Femur (tissue), 1 donor: ENCODE measurements at regions not wholly inside any gene's neighbourhood (a gene's known extent, or its start where the extent isn't known, plus 50 kb on each side); places are given as distances from the start of the nearest gene placed in this dataset.
"Not testable (repeated sequence)": the region's sequence is repeated elsewhere in the genome, so short reads cannot be mapped to it uniquely, and the experiment has no call there.

Experiments used
- DNase-seq: peaks from one replicate; pipeline ENCODE4 v3.0.0-alpha.2; 2017

DNA sequence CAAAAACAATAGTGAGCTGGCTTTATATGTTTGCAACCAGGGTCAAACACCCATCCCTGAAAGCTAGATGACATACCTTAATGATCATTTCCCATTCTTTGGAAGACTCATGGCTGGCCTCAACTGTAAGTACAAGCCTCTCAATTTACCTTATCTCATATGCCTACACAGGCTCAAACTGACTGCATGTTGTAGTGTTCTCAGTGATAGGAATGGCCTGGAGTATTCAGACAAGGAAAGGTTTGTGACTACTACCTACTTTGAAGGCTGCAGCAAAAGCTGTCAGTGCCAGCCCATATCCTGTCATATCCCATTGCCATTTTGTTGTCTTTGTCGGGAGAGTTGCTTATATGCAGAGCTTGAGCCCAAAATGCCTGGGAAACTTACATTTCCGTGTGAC, 205.2 kb upstream of the MOCS1 start:
- DNase-seq: no peak

DNA sequence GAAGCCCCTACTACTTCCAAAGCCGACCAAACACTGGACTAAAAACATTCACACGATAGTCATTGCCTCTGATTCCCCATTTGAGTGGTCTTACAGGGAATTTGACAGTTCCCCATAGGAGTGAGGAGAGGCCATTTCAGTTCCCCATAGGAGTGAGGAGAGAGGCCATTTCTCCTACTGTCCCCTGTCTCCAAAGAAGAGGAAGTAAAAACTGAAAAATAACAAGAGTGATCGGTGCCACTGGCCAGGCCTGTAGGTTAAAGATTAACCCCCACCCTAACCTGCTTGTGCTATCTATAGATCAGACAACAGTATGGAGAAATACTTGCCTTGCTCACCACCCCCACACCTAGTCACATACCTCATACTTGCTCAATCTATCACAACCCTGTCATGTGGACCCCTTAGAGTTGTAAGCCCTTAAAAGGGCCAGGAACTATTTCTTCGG, 204.0 kb upstream of the MOCS1 start:
- no peak for DNase-seq

GRCh38 chr6:40135491-40136072, 201.3 kb upstream of the MOCS1 start:
- DNase-seq: no peak

- not testable (repeated sequence) for DNase-seq
Measured at GRCh38 chr6:40133981-40134380, 199.7 kb upstream of the MOCS1 start.

- DNase-seq: no peak
Measured at GRCh38 chr6:40131675-40132074, 197.4 kb upstream of the MOCS1 start.

- no peak for DNase-seq
Measured at GRCh38 chr6:40128127-40128526, 193.9 kb upstream of the MOCS1 start.

- no peak for DNase-seq
Measured at GRCh38 chr6:40125680-40126394, 191.6 kb upstream of the MOCS1 start.

DNA sequence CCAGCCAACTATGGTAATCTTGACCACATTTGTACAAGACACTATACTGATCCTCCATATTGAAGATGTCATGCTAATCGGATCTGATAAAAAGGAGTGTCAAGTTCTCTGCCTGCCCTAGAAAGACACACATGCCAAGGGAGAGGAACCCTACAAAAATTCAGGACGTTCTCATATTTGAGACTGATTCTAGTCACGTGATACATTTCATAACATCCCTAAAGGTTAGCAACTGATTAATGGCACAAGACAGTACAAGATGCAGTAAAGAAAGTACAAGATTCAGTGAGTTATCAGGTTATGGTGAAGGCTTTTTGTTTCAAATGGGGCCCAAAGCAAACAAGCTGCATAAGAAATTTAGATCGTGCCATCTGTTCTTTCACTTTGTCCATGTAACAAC, 190.7 kb upstream of the MOCS1 start:
- no peak for DNase-seq

GRCh38 chr6:40116832-40117231, 182.6 kb upstream of the MOCS1 start:
- no peak for DNase-seq

DNA sequence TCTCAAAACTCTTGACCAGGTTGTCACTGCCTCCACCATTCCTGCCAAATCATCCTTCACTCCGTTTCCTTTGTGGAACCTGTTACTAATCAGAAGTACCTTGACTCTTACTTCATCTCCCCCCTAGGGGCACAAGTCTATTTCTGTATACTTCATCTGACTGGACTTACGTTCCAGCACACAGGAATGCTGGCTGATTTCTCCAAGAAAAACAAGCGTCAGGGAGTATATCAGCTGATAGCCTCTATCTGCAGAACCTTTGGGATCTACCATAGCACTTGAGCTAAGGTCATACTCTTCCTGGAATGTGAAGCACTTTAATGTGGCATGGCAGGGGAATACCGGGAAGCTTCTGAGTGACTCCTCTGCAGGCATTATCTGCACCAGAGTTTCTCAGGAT, 178.1 kb upstream of the MOCS1 start:
- DNase-seq: no peak

GRCh38 chr6:40108736-40109135, 174.5 kb upstream of the MOCS1 start:
- DNase-seq: no peak

DNA sequence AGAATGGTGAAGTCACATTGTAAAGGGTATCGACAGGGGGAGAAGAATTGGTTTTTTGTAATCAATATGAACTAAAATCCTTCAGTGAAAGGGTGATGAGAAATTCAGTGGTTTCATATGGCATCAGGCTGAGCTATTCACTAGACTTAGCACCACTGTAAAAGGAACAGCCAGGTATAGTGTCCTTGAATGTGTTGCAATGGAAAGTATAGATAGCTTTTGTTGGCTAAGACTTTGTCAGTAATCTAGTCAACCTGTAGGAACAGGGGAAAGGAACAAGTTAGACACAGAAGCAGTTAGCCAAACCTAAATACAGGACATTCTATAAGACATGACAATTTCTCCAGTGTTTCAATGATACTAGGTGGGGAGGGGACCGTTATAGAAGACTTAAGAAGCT, 172.6 kb upstream of the MOCS1 start:
- DNase-seq: no peak

- no peak for DNase-seq
Measured at GRCh38 chr6:40098774-40099173, 164.5 kb upstream of the MOCS1 start.

DNA sequence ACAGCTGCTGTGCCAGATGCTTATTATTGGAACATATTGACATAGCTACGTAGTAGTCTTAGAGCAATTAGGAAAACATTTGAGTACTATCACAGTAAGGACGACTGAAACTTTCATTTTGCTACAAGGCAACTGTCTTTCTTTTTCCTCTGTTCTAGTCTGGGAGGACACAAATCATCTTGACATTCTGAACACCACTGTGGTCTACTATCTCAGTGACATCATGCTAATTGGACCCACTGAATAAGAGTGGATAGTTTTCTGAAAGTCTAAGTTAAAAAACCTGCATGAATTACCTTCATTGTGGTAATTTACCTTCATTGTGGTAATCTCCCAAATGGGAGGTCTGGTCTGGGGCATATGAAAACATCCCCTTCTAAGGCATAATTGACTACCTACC, 163.3 kb upstream of the MOCS1 start:
- DNase-seq: no peak

- DNase-seq: no peak
Measured at GRCh38 chr6:40083141-40083920, 149.1 kb upstream of the MOCS1 start.

DNA sequence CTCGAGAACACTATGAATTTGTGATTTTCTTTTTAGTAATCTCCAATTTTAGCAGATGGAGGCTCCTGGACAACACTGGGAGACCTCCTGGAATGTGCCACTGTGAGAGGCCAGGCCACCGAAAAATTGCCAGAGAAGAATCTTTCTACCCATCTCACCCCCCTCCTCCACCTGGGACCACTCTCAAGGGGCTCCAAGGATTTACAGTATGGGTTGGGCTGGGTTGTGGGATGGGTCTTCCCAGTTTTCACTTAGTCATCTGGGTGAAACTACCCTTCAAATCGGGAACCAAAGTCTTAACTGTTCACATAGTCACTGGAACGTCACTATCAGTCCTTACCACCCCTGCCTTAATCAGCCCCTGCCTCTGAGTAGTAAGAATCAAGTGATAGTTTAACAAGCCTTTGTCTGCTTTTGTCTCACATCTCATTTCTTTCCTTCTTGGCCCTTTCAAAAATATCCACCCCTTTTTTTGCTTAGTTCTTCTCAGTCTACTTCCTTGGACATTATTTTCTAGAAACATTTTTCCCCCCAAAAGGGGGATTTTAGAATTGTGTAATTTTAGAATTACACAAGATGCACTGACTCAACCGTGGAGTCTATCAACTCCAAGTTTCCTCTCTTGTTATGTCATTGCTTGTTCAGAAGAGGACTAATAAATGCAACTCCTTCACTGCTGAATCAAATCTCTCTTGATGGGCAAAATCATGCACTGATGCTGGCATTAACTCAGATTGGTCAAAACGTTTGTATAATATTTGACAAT, 148.2 kb upstream of the MOCS1 start:
- no peak for DNase-seq

DNA sequence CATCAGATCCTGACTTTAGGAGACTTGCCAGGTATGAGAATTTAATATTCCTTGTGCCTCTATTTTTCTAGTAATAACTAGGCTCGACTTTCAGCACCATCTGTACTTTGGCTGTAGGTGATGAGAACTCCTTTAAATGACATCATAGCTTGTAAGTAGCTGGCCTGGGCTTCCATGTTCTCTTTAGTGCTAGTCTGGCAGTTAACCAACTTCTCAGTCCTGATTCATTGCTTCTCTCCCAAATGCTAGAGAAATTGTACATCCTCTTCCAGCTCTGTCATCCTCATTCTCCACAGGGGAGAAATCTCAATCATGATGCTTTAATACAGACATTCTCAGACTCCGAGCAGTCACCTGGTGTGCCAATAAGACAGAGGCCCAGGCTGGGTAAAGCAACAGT, 143.5 kb upstream of the MOCS1 start:
- DNase-seq: no peak

- DNase-seq: no peak
Measured at GRCh38 chr6:40077315-40077714, 143.1 kb upstream of the MOCS1 start.

GRCh38 chr6:40075056-40075590, 140.9 kb upstream of the MOCS1 start:
- no peak for DNase-seq

DNA sequence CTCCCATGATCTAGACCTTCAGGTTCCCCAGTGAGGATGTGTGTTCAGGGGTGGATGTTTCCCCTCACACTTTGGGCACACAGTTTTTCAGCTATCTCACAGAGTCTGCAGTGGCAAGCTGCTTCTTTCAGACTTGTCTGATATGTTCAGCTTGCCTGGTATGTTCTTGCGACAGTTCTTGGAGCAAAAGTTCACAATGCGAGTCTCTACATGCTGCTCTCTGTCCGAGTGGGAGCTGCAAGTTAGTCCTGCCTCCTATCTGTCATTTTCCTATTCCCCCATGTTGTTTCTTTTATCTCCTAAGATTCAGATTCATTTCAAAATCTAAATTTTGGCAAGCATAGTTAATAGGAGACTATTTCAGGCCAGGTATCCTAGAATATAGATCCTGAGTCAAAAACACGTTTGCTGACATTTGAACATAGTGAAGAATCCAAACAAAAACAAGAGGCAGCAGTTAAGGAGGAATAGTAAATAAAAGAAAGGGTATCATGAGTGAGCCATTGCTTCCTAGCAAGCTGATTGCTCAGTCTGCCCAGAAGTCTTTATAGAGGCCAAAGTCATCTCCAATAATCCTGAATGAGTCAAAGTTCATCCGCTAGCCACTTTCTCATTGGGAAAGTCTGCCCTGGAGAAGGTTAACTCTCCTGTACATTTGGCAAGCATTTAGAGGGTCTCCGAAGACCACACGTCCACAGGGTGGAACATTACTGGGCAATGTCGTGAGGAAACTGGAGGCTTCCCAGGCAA, 140.2 kb upstream of the MOCS1 start:
- DNase-seq: no peak

GRCh38 chr6:40066372-40066771, 132.1 kb upstream of the MOCS1 start:
- DNase-seq: no peak

DNA sequence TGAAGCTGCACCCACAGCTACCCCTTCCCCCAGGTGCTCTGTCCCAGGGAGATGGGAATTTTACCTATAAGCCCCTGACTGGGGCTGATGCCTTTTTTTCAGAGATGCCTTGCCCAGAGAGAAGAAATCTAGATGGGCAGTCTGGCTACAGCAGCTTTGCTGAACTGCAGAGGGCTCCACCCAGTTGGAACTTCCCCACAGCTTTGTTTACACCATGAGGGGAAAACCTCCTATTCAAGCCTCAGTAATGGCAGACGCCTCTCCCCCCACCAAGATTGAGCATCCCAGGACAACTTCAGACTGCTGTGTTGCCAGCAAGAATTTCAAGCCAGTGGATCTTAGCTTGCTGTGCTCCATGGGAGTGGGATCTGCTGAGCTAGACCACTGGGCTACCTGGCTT, 122.6 kb upstream of the MOCS1 start:
- DNase-seq: no peak
